Coronary artery (tissue), 2 donors: ENCODE measurements at regions not wholly inside any gene's neighbourhood (a gene's known extent, or its start where the extent isn't known, plus 50 kb on each side); places are given as distances from the start of the nearest gene placed in this dataset.

Experiments
- DNase-seq: peaks from one replicate; pipeline ENCODE4 v3.0.0-alpha.2; 2017; ENCODE audit warnings: low spot score
- H3K27ac ChIP-seq, 2 donors: fragments of 200-600 bp; sonication (generic); one replicate each; pipeline ENCODE4 v1.5.1; 2016 to 2019
- H3K4me3 ChIP-seq: fragments of 200-600 bp; sonication (generic); 2 replicates; pipeline ENCODE4 v1.5.1; 2016; ENCODE audit warnings: mild to moderate bottlenecking, moderate library complexity
- CTCF ChIP-seq: fragments of 200-600 bp; sonication (generic); IDR thresholded peaks from one replicate; pipeline ENCODE4 v1.5.1; 2019; ENCODE audit warnings: antibody characterized with exemption

GRCh38 chr2:49404108-49404507 lies 249.8 kb upstream of the FSHR start:
- Histone ChIP-seq H3K4me3 (no peak overlapping the region), H3K27ac (no peak overlapping the region)
- TF ChIP-seq CTCF, result no peak
- DNase-seq, result no peak

- no peak for TF ChIP-seq CTCF
- Histone ChIP-seq H3K4me3 (no peak overlapping the region), H3K27ac (no peak overlapping the region)
- DNase-seq, result no peak
Observed at GRCh38 chr2:49403637-49404036, 249.3 kb upstream of the FSHR start.

DNA sequence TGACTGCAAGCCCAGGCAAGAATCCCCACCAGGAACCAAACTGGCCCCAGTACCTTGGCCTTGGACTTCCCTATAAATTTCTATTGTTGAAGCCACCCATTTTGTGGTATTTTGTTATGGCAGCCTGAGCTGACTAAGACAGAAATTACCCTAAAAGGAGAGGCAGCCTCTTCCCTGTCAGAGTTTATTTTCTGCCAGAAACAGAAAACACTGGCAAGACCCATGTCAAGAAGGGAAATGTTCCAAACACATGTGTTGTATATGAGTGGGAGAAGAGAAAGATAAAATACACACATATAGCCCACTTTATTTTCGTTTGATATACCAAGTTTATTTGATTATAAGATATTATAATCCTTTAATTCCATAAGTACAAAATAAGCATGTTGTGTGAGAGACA lies 225.1 kb upstream of the FSHR start:
- TF ChIP-seq CTCF, result no peak

GRCh38 chr2:49371128-49371701 lies 216.9 kb upstream of the FSHR start:
- H3K4me3 ChIP-seq, result no peak overlapping the region
- DNase-seq, result no peak
- no peak overlapping the region for H3K27ac ChIP-seq
- no peak for TF ChIP-seq CTCF

More for the DNA sequence above, 225.1 kb upstream of the FSHR start:
- Histone ChIP-seq H3K4me3 (no peak overlapping the region), H3K27ac (no peak overlapping the region)
- no peak for DNase-seq

- Histone ChIP-seq H3K27ac (no peak overlapping the region), H3K4me3 (no peak overlapping the region)
- no peak for DNase-seq
- TF ChIP-seq CTCF, result no peak
Observed at GRCh38 chr2:49369650-49370049, 215.3 kb upstream of the FSHR start.

DNA sequence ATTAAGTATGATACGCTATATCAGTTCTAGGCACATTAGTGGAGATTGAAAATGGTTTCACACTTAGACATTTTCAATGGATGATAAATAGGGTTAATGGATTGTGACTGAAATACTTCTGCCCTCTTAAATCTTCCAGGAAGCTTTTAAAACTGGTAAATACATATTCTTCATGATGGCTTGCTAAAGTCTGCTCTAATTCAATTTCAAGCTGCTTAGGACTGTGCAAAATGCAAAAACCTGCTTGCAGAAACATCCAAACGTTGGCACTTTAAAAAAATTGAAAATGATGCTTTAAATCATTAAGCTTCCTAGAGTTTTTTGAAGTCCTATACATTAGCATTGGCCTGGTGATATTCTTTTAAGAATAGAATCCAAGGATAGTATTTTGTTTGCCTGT lies 214.8 kb upstream of the FSHR start:
- DNase-seq, result no peak
- TF ChIP-seq CTCF, result no peak

GRCh38 chr2:49367003-49367402 lies 212.7 kb upstream of the FSHR start:
- Histone ChIP-seq H3K4me3 (no peak overlapping the region), H3K27ac (no peak overlapping the region)
- DNase-seq, result no peak
- no peak for TF ChIP-seq CTCF

More for the DNA sequence above, 214.8 kb upstream of the FSHR start:
- H3K27ac ChIP-seq, result no peak overlapping the region
- no peak overlapping the region for H3K4me3 ChIP-seq
